ENCODE measurements at regions not wholly inside any gene's neighbourhood (a gene's known extent, or its start where the extent isn't known, plus 50 kb on each side); places are given as distances from the start of the nearest gene placed in this dataset.

DNA sequence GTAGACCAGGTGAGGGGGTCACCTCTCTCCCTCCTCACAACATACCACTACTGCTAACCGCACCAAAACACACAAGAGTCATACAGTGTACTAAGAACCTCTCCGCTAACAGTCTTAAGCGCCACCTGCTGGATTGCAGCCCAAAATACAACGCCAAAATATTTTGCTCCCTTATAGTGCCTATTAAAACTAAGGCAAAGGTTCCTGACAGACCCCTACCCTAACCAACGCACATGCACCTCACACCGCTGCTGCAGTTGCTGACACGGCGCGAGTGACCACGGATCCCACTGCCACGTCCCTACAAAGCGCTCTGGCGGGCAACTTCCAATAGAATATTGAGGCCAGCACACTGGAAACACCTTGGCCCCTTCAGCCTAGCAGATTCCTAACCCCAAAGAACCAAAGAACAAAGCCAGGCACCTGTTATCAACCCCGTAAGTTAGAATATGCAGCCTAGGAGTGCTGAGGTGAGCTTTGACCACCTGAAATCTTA is 563.6 kb upstream of the SEMA3D start:
- no peak overlapping the region for H2BK15ac ChIP-seq (ENCODE audit: low read length)
- DNase-seq (ENCODE audit: low read depth in 1 of 2, low spot score in 2 of 2) (peak in 1 of 2 experiments; percentile 33), FAIRE-seq (peak; percentile 86)
- H3K4ac ChIP-seq (replicated peaks; ENCODE audit: insufficient read length, low read depth, low read length), result no peak overlapping the region
- no peak overlapping the region for H2BK20ac ChIP-seq (ENCODE audit: low read length)
- no peak overlapping the region for H4K91ac ChIP-seq (replicated peaks; ENCODE audit: insufficient read length, low read length)
- H3K18ac ChIP-seq (ENCODE audit: extremely low read depth, low read length), result no peak overlapping the region; the same call in 1 of the 2 replicates
- H2BK12ac ChIP-seq (ENCODE audit: low read depth, low read length), result no peak overlapping the region
- no peak overlapping the region; a peak in 1 of 8 replicates for H3K4me3 ChIP-seq (ENCODE audit: extremely low read depth in 1 of 4, insufficient read depth in 2 of 4, low read depth in 3 of 4, low read length in 4 of 4)
- no peaks in the 10 kb centered on the region for H4K20me1 ChIP-seq (replicated peaks in 1 of 2; ENCODE audit: control insufficient read depth in 1 of 2, insufficient read depth in 2 of 2, low read length in 2 of 2)
- H3K4me1 ChIP-seq (replicated peaks in 1 of 4; ENCODE audit: control insufficient read depth in 3 of 4, insufficient read depth in 4 of 4, low read length in 3 of 4), result peaks cover 0 to 5% (median 2%) of the 10 kb centered on the region in 4 experiments; a peak in 3 of 7 replicates
- H3K14ac ChIP-seq (ENCODE audit: insufficient read length), result no peak overlapping the region
- H2BK5ac ChIP-seq (ENCODE audit: low read depth, low read length), result 0 out of 2 replicates have a peak overlapping the region, but pooled peaks have one; percentile 54
- no peaks in the 10 kb centered on the region for H3K79me2 ChIP-seq (ENCODE audit: control insufficient read depth in 1 of 2, insufficient read depth in 2 of 2, low read length in 2 of 2)
- H3K9me3 ChIP-seq (ENCODE audit: insufficient read depth in 2 of 2, low read depth in 1 of 2, low read length in 1 of 2), result no peaks in the 10 kb centered on the region
- ChIA-PET POLR2A (ENCODE audit: partially characterized antibody) (no interaction called here), CTCF (ENCODE audit: partially characterized antibody) (interaction anchor here (0.6 to 2.3 kb wide), 22 partner anchors 11 to 939 kb away, joined by 3 to 15 read pairs (median 3); no protein-coding TSS in a partner anchor)
- peaks cover 4% of the 10 kb centered on the region; the same call in 1 of the 2 replicates for H3K23me2 ChIP-seq (ENCODE audit: low read depth, low read length)
- H2AFZ ChIP-seq (ENCODE audit: low read length), result peak overlapping the region; percentile 60
- 12% methylated on average over 14 of the region's 14 CpGs; no CpG with 5 or more reads in 1 of the 2 experiments for WGBS, 2 experiments (ENCODE audit: extremely low coverage in 1 of 2, insufficient coverage in 1 of 2, insufficient read length in 1 of 2, insufficient replicate concordance in 2 of 2, low coverage in 1 of 2, low lambda C conversion rate in 2 of 2, missing lambda C conversion rate in 1 of 2)
- H3K27ac ChIP-seq (ENCODE audit: low read depth, low read length), result no peak overlapping the region
- H3K56ac ChIP-seq (replicated peaks; ENCODE audit: insufficient read length, low read depth, low read length), result no peak overlapping the region
- no peak overlapping the region for H2AK5ac ChIP-seq (ENCODE audit: low read depth, low read length)
- H3K4me2 ChIP-seq (ENCODE audit: insufficient read depth in 1 of 2, low read depth in 2 of 2, low read length in 2 of 2), result peak overlapping the region; percentile 31 to 50; a peak in 3 of 4 replicates
- H3K36me3 ChIP-seq (ENCODE audit: control insufficient read depth in 2 of 4, insufficient read depth in 4 of 4, low read length in 3 of 4), result no peaks in the 10 kb centered on the region
- H3K9ac ChIP-seq (replicated peaks in 1 of 4; ENCODE audit: extremely low read depth in 1 of 4, low read depth in 3 of 4, low read length in 3 of 4), result no peak overlapping the region
- no peak overlapping the region for H3K23ac ChIP-seq (ENCODE audit: insufficient read length)
- no peak overlapping the region for H2BK120ac ChIP-seq (replicated peaks; ENCODE audit: low read depth, low read length)
- H4K8ac ChIP-seq (ENCODE audit: extremely low read depth, insufficient read depth, low read length), result no peak overlapping the region
- no peaks in the 10 kb centered on the region for H3K79me1 ChIP-seq (ENCODE audit: low read depth, low read length)
- H3K27me3 ChIP-seq (replicated peaks in 1 of 4; ENCODE audit: control insufficient read depth in 3 of 4, extremely low read depth in 1 of 4, insufficient read depth in 3 of 4, low read length in 3 of 4), result no peaks in the 10 kb centered on the region; a peak in 2 of 7 replicates
- no peak overlapping the region for H4K5ac ChIP-seq (ENCODE audit: insufficient read length, low read depth, low read length)
- TF ChIP-seq TAF7 (optimal IDR thresholded peaks at IDR 0.05; ENCODE audit: borderline replicate concordance, low read depth, low read length) (no peak), SIX5 (IDR thresholded peaks at IDR 0.05; ENCODE audit: low read depth, low read length) (no peak), JUND (IDR thresholded peaks at IDR 0.05; ENCODE audit: low read length) (no peak), JUN (IDR thresholded peaks at IDR 0.05; ENCODE audit: low read depth, low read length) (no peak), POLR2AphosphoS5 (IDR thresholded peaks at IDR 0.05; ENCODE audit: low read depth, low read length) (no peak), ASH2L (IDR thresholded peaks at IDR 0.05; ENCODE audit: low read length) (peak; percentile 4), RNF2 (IDR thresholded peaks at IDR 0.05; ENCODE audit: borderline replicate concordance, low read depth, low read length, missing control alignments, poor library complexity, severe bottlenecking) (no peak), EP300 (IDR thresholded peaks at IDR 0.05; ENCODE audit: borderline replicate concordance in 1 of 2, low read depth in 2 of 2, low read length in 2 of 2) (no peak), RXRA (IDR thresholded peaks at IDR 0.05; ENCODE audit: insufficient read depth, low read depth, low read length) (no peak), RFX5 (IDR thresholded peaks at IDR 0.05; ENCODE audit: borderline replicate concordance, low read depth, low read length) (no peak), TCF12 (IDR thresholded peaks at IDR 0.05; ENCODE audit: low read depth, low read length) (no peak), CHD2 (IDR thresholded peaks at IDR 0.05; ENCODE audit: low read length) (no peak), SP2 (IDR thresholded peaks at IDR 0.05; ENCODE audit: low read length) (no peak)
- TF ChIP-seq, protein P1, sequence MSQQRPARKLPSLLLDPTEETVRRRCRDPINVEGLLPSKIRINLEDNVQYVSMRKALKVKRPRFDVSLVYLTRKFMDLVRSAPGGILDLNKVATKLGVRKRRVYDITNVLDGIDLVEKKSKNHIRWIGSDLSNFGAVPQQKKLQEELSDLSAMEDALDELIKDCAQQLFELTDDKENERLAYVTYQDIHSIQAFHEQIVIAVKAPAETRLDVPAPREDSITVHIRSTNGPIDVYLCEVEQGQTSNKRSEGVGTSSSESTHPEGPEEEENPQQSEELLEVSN (IDR thresholded peaks at IDR 0.05), result no peak

Measured in H1 (cell line).